Fibroblast of peridontal ligament (primary cell): ENCODE measurements at regions not wholly inside any gene's neighbourhood (a gene's known extent, or its start where the extent isn't known, plus 50 kb on each side); places are given as distances from the start of the nearest gene placed in this dataset.
"Not testable (repeated sequence)": the region's sequence is repeated elsewhere in the genome, so short reads cannot be mapped to it uniquely, and the experiment has no call there.

Experiments used
- DNase-seq: peaks from one replicate; pipeline ENCODE4 v3.0.0-alpha.2; 2010; ENCODE audit errors: extremely low read depth

DNA sequence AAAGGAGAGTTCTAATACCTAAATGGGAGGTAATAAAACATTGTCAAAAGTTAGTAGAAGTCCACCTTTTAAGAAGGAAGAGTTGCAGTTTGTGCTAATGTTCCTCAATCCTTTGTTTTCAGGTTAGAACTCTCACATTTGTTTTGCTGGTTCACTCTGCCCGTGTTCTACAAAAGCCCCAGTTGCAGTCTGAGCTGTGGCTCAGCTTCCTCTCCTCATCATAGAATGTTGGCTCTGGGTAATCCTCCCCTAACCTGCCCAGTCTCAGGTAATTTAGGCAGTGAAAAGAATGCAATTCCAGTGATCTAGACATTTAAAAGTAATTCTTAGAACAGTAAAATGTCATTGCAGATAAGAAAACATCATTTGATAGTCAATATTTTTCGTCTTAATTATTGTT lies 1410.4 kb upstream of the ZEB2 start:
- no peak for DNase-seq

DNA sequence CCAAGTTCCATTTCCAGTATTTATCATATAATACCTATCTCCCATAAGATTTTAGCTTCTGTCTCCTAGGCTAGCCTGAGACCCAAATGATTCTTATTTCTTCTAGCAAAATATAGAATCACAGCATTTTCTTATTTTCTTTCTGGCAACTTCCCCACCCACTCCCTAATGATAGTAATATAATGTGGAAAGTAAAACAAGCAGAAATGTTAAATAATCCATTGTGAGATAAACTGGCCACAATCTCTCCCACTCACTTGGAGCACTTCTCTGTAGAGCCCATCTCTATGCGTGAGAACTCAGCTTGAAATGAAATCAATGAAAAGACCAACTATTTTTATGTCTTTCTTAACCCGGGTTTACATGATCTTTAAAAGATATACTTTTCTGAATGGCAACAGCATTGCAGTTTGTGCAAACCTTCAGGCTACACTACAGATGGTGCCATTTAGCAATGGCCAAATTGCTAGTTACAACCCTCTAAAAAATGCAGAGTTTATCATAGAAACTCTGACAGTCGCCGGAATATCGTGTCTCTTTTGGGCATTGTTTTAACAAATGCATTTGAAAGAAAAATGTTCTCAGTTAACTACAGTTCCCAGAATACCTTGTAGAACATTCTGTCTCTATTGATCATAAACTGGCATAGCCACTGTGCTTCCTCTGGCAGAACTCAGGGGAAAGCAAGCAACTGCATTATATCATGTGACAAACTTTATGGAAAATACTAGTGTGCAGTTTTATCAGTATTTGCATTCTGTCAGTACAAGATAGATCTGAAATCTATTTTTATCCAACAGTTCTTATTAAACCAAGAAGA lies 1407.4 kb upstream of the ZEB2 start:
- DNase-seq = peak; percentile 58

GRCh38 chr2:145925591-145925990 lies 1405.7 kb upstream of the ZEB2 start:
- no peak for DNase-seq

DNA sequence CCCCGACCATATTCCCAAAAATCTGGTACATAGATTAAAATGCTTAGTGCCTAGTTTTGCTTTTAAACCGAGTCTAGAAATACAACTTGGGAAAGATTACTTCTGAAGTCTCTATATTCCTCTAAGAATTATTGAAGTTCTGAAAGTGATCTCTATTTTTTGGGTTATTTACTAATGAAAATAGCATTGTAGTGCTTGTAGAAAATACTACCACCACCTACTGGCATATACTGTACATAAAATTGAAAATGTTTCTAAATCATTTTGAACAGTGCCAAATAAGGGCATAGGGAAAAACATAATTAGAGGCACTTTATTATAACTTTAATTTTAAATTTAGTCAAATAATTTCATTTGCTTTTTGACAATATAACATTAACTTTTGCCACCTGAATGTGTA lies 1399.6 kb upstream of the ZEB2 start:
- peak; percentile 64 for DNase-seq

DNA sequence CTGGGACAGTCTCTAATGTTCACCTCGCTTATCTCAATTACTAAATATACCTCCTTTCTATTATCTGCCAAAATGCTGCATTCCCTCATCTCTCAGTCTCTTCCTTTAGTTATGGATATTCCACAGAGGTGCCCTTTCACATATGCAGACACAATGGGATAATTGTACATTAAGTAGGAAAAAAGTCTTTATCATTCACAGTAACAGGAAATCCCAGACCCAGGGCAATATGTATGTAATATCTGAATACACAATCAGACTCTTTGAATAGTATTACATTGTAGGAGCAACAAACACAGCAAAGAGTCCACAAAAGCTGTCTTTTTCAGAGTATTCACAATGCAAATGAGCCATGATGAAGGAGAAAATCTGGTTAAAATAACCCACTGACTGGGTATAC lies 1399.0 kb upstream of the ZEB2 start:
- no peak for DNase-seq

- no peak for DNase-seq
These were observed 1396.9 kb upstream of the ZEB2 start for GRCh38 chr2:145916799-145917198.

GRCh38 chr2:145914716-145915115 lies 1394.8 kb upstream of the ZEB2 start:
- DNase-seq = no peak

- DNase-seq = no peak
These were observed 1390.5 kb upstream of the ZEB2 start for GRCh38 chr2:145910416-145910815.

DNA sequence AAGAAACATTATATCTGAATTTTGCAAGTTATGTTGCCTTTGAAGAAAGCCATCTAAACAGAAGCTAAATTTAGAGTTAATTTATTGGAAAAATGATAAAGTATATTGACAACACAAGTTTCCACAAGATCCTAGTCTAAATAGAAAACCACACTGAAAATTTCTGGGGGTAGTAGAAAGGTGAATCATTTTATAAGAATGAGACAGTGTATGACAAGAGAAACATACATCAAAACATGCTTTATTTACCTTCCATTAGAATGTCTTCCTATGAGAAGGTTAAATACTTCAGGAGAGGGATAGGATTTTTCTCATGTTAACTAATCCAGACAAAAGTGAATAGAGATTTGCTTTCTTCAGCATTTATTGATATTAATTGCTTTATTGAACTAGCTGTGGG lies 1389.8 kb upstream of the ZEB2 start:
- no peak for DNase-seq

DNA sequence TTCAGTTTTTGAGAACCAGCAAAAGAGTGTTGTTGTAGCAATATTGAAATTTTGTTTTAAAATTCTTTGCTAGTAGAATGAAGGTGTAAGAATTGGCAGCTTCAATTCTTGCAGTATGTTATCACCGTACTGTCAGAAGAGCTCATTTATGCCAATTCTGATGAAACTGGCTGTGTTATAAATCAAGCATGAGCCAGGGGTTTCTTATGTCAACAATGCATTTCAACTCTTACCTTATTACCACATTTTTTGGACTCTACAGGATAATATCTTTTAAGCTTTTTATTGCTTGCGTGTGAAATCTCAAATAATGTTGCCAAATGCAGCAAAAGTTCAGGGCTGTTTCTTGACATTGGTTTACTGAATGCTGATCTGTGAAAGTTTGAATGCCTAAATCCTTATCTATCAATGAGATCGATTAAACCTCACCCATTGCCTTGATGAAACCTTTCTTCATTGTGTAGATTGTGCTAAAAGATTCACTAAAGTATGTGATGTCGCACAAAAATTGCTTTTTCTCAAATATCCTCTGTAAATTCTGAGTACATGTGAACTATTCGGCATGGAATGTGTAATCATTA lies 1389.3 kb upstream of the ZEB2 start:
- DNase-seq = no peak

DNA sequence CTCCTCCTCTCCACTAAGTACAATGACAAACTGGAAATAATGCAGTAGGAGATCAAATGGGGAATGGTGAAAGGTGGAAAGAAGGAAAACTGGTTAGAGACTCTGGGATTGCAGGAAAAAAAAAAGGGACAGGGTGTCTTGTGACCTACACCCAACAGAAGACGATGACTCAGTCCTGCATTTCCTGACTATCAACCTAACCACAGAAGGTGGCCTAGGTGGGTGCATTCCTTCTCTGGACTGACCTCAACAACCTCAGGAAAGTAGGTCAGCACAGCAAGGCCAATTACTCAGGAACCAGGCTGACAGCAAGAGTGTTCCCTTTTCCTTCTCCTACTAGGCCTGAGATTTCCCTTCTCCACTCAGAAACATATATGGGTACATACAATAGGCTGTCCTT lies 1386.4 kb upstream of the ZEB2 start:
- DNase-seq = no peak

GRCh38 chr2:145905371-145905770 lies 1385.5 kb upstream of the ZEB2 start:
- no peak for DNase-seq

DNA sequence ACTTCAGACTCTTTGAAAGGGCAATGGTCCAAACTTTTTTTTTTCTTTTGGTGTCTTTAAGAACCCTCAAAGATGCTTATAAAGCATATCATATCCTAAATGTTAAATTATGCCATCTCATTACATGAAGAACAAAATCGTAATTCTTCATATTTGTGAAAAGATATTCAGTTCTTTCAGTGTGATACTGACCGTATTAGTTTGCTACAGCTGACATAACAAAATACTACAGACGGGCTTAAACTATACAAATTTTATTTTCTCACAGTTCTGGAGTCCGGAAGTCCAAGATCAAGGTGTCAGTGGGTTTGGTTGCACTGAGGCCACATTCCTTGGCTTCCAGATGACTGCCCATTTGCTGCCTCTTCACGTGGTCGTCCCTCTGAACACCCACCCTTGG lies 1377.2 kb upstream of the ZEB2 start:
- no peak for DNase-seq

- no peak for DNase-seq
These were observed 1368.0 kb upstream of the ZEB2 start for GRCh38 chr2:145887915-145888314.

DNA sequence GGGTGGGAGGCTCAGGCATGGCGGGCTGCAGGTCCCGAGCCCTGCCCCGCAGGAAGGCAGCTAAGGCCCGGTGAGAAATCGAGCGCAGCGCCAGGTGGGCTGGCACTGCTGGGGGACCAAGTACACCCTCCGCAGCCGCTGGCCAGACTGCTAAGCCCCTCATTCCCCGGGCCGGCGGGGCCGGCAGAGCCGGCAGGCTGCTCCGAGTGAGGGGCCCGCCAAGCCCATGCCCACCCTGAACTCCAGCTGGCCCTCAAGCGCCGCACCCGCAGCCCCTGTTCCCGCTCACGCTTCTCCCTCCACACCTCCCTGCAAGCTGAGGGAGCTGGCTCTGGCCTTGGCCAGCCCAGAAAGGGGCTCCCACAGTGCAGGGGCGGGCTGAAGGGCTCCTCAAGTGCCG lies 1361.1 kb upstream of the ZEB2 start:
- DNase-seq = not testable (repeated sequence)

GRCh38 chr2:145875016-145875415 lies 1355.1 kb upstream of the ZEB2 start:
- peak; percentile 34 for DNase-seq

GRCh38 chr2:145874466-145874865 lies 1354.5 kb upstream of the ZEB2 start:
- peak; percentile 65 for DNase-seq

- DNase-seq = peak; percentile 15
These were observed 1344.6 kb upstream of the ZEB2 start for GRCh38 chr2:145864501-145864900.

GRCh38 chr2:145861940-145862339 lies 1342.0 kb upstream of the ZEB2 start:
- no peak for DNase-seq

DNA sequence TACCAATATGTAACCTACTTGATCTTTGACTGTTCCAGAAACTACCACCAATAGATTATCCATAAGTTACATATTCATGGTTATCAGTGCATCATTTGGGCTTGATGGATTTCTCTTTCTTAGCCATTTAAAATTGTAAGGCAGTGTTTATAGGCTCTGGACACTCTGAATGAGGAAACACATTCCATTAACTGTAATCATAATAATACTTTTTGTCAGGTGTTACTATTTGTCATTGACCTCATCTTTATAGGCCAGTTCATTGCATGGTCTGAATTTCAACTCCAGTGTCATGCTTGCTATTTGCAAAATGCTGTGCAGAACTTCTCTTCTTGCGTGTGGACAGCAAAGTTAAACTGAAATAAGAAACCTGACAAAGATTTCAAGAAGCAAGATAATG lies 1340.2 kb upstream of the ZEB2 start:
- no peak for DNase-seq

- DNase-seq = no peak
These were observed 1335.2 kb upstream of the ZEB2 start for GRCh38 chr2:145855142-145855541.

- DNase-seq = no peak
These were observed 1334.3 kb upstream of the ZEB2 start for GRCh38 chr2:145854039-145854755.

- peak; percentile 72 for DNase-seq
These were observed 1331.8 kb upstream of the ZEB2 start for GRCh38 chr2:145851730-145852129.
